K562 (cell line): ENCODE measurements at regions not wholly inside any gene's neighbourhood (a gene's known extent, or its start where the extent isn't known, plus 50 kb on each side); places are given as distances from the start of the nearest gene placed in this dataset.

Source experiments
- ATAC-seq: fragments of 200-7000 bp; cut with Tn5 transposase; 3 replicates; pipeline ENCODE4 v1.9.1; 2020; ENCODE audit warnings: moderate library complexity
- BruUV-seq: library from RNA; stranded (reverse); fragments of 400-500 nt; replicated peaks from 2 replicates; lab custom pipeline; 2021; lab: Mats Ljungman, UMichigan
- CTCF ChIA-PET: fragments of 300-600 bp; formaldehyde crosslinking; extraction: SDS; loops from one replicate; lab custom pipeline; 2021; ENCODE audit warnings: low intra/inter-chr PET ratio; lab: Yijun Ruan, JAX
- POLR2A ChIA-PET: fragments of 300-600, 350-650 bp; sonication (Branson Sonifier 250); formaldehyde crosslinking; extraction: SDS; loops from one replicate; lab custom pipeline; 2021; ENCODE audit warnings: antibody characterized with exemption, inconsistent platforms; lab: Yijun Ruan, JAX
- DNase-seq, 4 experiments: peaks; one replicate each; pipeline versions ENCODE4 v3.0.0 to v3.0.0-alpha.2; 2011 to 2018; ENCODE audit warnings: low spot score in 3 of 4, mixed read lengths in 3 of 4; ENCODE audit errors: extremely low read depth in 1 of 4
- FAIRE-seq: peaks from 2 replicates; lab custom pipeline; 2011; peaks lifted over from hg19 to GRCh38; lab: Jason Lieb, UNC
- H2AFZ ChIP-seq: 2 replicates; pipeline ENCODE4 v1.6.0; 2011; ENCODE audit warnings: low read depth, low read length, control low read depth, inconsistent platforms
- H3K27ac ChIP-seq: fragments of 200-600 bp; 3 replicates; pipeline ENCODE4 v1.8.0; 2011; ENCODE audit warnings: low read depth, mild to moderate bottlenecking, control low read depth, inconsistent platforms, low read length, moderate library complexity, mixed read lengths; ENCODE audit errors: extremely low read depth
- H3K27me3 ChIP-seq, 2 experiments: fragments of 300-600 bp in 1 of 2; 2 replicates in 1 of 2; 3 replicates in 1 of 2; pipeline versions ENCODE4 v1.6.0 to v1.8.0; 2011; ENCODE audit warnings: inconsistent platforms in 2 of 2, low read length in 2 of 2, mild to moderate bottlenecking in 1 of 2, mixed read lengths in 1 of 2, moderate library complexity in 1 of 2; ENCODE audit not compliant: control insufficient read depth in 2 of 2, insufficient read depth in 2 of 2
- H3K36me3 ChIP-seq: fragments of 300-600 bp; 3 replicates; pipeline ENCODE4 v1.8.0; 2011; ENCODE audit warnings: mild to moderate bottlenecking, low read length, inconsistent platforms; ENCODE audit not compliant: control insufficient read depth, insufficient read depth
- H3K4me1 ChIP-seq, 2 experiments: fragments of 200-600 bp in 1 of 2; replicated peaks in 1 of 2; 2 replicates in 1 of 2; 3 replicates in 1 of 2; pipeline versions ENCODE4 v1.5.1 to v1.8.0; 2011; ENCODE audit warnings: inconsistent platforms in 2 of 2, low read length in 2 of 2, mild to moderate bottlenecking in 1 of 2, mixed read lengths in 1 of 2, moderate library complexity in 1 of 2; ENCODE audit not compliant: control insufficient read depth in 2 of 2, insufficient read depth in 2 of 2
- H3K4me2 ChIP-seq: 2 replicates; pipeline ENCODE4 v1.6.1; 2011; ENCODE audit warnings: low read length, control low read depth, inconsistent platforms, mixed read lengths; ENCODE audit not compliant: insufficient read depth
- H3K4me3 ChIP-seq: fragments of 200-600 bp; sonication (generic), shearing (Covaris generic); 2 replicates; pipeline ENCODE4 v1.5.1; 2016; ENCODE audit warnings: control low read depth, inconsistent platforms
- H3K79me2 ChIP-seq: fragments of 200-600 bp; 3 replicates; pipeline ENCODE4 v1.8.0; 2011; ENCODE audit warnings: low read length, inconsistent platforms; ENCODE audit not compliant: control insufficient read depth, insufficient read depth
- H3K9ac ChIP-seq, 2 experiments: 2 replicates each; pipeline versions ENCODE4 v1.6.0 to v1.6.1; 2011; ENCODE audit warnings: low read depth in 2 of 2, low read length in 2 of 2, control low read depth in 1 of 2, inconsistent platforms in 1 of 2, mild to moderate bottlenecking in 1 of 2, mixed read lengths in 1 of 2; ENCODE audit not compliant: insufficient read depth in 1 of 2
- H3K9me1 ChIP-seq: one replicate; pipeline ENCODE4 v1.6.0; 2011; ENCODE audit warnings: inconsistent platforms, mild to moderate bottlenecking, low read length, moderate library complexity; ENCODE audit not compliant: control insufficient read depth, insufficient read depth
- H3K9me3 ChIP-seq: replicated peaks from 2 replicates; pipeline ENCODE4 v1.5.1; 2011; ENCODE audit warnings: low read depth, low read length, inconsistent platforms; ENCODE audit not compliant: control insufficient read depth, insufficient read depth
- H4K20me1 ChIP-seq: replicated peaks from 2 replicates; pipeline ENCODE4 v1.6.1; 2011; ENCODE audit warnings: low read length, inconsistent platforms, mixed read lengths; ENCODE audit not compliant: control insufficient read depth, insufficient read depth
- CBFA2T3 ChIP-seq: fragments of 450-650 bp; IDR thresholded peaks from 2 replicates; pipeline ENCODE4 v1.6.1; 2017
- KLF10 ChIP-seq: fragments of 250-450 bp; sonication (Bioruptor Pico); IDR thresholded peaks from 2 replicates; pipeline ENCODE4 v1.6.1; 2021; ENCODE audit warnings: matching md5 sums
- NCOR1 ChIP-seq: fragments of 450-650 bp; IDR thresholded peaks from 2 replicates; pipeline ENCODE4 v1.6.1; 2016; ENCODE audit warnings: mild to moderate bottlenecking, moderate library complexity
- RUNX1 ChIP-seq: sonication (generic); IDR thresholded peaks from 2 replicates; pipeline ENCODE4 v1.6.1; 2016; ENCODE audit warnings: antibody characterized with exemption, low read depth
- SMARCE1 ChIP-seq: fragments of 450-650 bp; IDR thresholded peaks from 2 replicates; pipeline ENCODE4 v1.7.1; 2016; ENCODE audit warnings: mild to moderate bottlenecking
- TAF9B ChIP-seq: fragments of 450-650 bp; IDR thresholded peaks from 2 replicates; pipeline ENCODE4 v1.6.1; 2018; ENCODE audit warnings: mild to moderate bottlenecking; ENCODE audit not compliant: partially characterized antibody
- ZKSCAN1 ChIP-seq: fragments of 150-350 bp; IDR thresholded peaks from 2 replicates; pipeline ENCODE4 v1.6.1; 2016; ENCODE audit warnings: low read depth, low read length
- ZNF175 ChIP-seq: fragments of 200-800 bp; sonication (Bioruptor generic); IDR thresholded peaks from 2 replicates; pipeline ENCODE4 v1.6.1; 2016; ENCODE audit warnings: low read depth, mild to moderate bottlenecking, missing genetic modification characterization, missing compliant biosample characterization
- WGBS: fragments of 100-300 bp; shearing (Covaris generic); methylation state at CpG from one replicate; pipeline ENCODE4 v1.1.6; 2016; ENCODE audit warnings: low coverage, mixed read lengths; ENCODE audit not compliant: insufficient coverage; ENCODE audit errors: missing lambda C conversion rate; 5-methylcytosine and 5-hydroxymethylcytosine counted together
- in situ Hi-C: fragments of 300-500 bp; cut with MboI; formaldehyde crosslinking; loops from 4 replicates; pipeline ENCODE4 v1.15.0; 2018; ENCODE audit warnings: inconsistent platforms, mixed read lengths
- intact Hi-C: fragments of 100-400 bp; cut with micrococcal nuclease; formaldehyde crosslinking; loops from 2 replicates; pipeline ENCODE4 v1.14.2; 2022
- TF ChIP-seq, protein P1 (sequence below): fragments of 250-450 bp; sonication (Bioruptor Pico); IDR thresholded peaks from 2 replicates; pipeline ENCODE4 v1.4.0; 2020; ENCODE audit warnings: mild to moderate bottlenecking, moderate library complexity
- TF ChIP-seq, protein P2 (sequence below): IDR thresholded peaks from 2 replicates; pipeline ENCODE4 v1.6.1; 2016; ENCODE audit warnings: missing genetic modification characterization, missing compliant biosample characterization

- H3K27me3 ChIP-seq = no peaks in the 10 kb centered on the region
- intact Hi-C loops = no loop called here
- H2AFZ ChIP-seq = no peak overlapping the region
- H3K4me1 ChIP-seq = no peaks in the 10 kb centered on the region
- ATAC-seq (no peak), DNase-seq (peak in 1 of 4 experiments; percentile 9)
- no peak overlapping the region for H3K9ac ChIP-seq
- H3K9me1 ChIP-seq = no peaks in the 10 kb centered on the region
- no peaks in the 10 kb centered on the region for H3K79me2 ChIP-seq
- no peak for TF ChIP-seq ZKSCAN1
- TF ChIP-seq CBFA2T3 = peak; percentile 8; the same call in 1 of the 2 replicates
- TF ChIP-seq, all 486 proteins: peak for 1
- ChIA-PET POLR2A (interaction anchor here (0.6 kb wide), 1 partner anchor 88 kb away, joined by 3 read pairs; no protein-coding TSS in a partner anchor), CTCF (no interaction called here)
- no peaks in the 10 kb centered on the region for H4K20me1 ChIP-seq
- BruUV-seq = no TSS peak
- no peak for FAIRE-seq
- H3K4me2 ChIP-seq = no peak overlapping the region
- no peak overlapping the region for H3K27ac ChIP-seq
- H3K9me3 ChIP-seq = no peaks in the 10 kb centered on the region
- no peaks in the 10 kb centered on the region for H3K36me3 ChIP-seq
- in situ Hi-C loops = no loop called here
- no peak overlapping the region for H3K4me3 ChIP-seq
- 0% methylated on average over 5 of the region's 5 CpGs for WGBS
These were observed 341.2 kb upstream of the WWC1 start for GRCh38 chr5:167950126-167950721.

DNA sequence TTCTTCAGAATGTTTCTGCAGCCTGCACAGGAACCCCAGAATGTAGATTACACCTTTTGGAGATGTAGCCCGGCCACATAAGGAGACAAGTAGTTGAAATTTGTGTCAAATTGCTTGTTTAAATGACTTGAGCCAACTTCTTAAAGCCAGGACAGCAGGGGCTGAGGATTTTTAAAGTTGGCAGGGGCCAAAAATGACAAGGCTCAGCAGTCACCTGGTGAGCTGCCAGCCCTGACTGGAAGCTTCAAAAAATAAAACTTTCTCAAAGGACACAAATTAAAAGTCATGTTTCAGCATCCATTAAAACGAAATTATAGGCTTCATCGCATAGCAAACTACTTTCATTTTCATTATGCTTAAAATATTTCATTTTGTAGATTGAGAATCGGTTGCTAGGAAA is 340.3 kb upstream of the WWC1 start:
- H3K36me3 ChIP-seq = no peaks in the 10 kb centered on the region
- no peak overlapping the region for H3K9ac ChIP-seq
- no peak for FAIRE-seq
- H3K4me1 ChIP-seq = no peaks in the 10 kb centered on the region
- no peaks in the 10 kb centered on the region for H3K9me1 ChIP-seq
- no peak for DNase-seq
- WGBS = 0% methylated on average over 4 of the region's 4 CpGs
- H4K20me1 ChIP-seq = no peaks in the 10 kb centered on the region
- in situ Hi-C loops (no loop called here), intact Hi-C loops (no loop called here)
- no peak overlapping the region for H3K4me3 ChIP-seq
- POLR2A ChIA-PET = no interaction called here
- no peaks in the 10 kb centered on the region for H3K27me3 ChIP-seq
- no peak for ATAC-seq
- H3K27ac ChIP-seq = no peak overlapping the region
- H3K4me2 ChIP-seq = no peak overlapping the region
- H2AFZ ChIP-seq = no peak overlapping the region
- CTCF ChIA-PET = no interaction called here
- H3K79me2 ChIP-seq = no peaks in the 10 kb centered on the region
- no peaks in the 10 kb centered on the region for H3K9me3 ChIP-seq
- BruUV-seq = no TSS peak
- TF ChIP-seq SMARCE1 = no peak
- no peak for TF ChIP-seq ZNF175 (CRISPR knock-in tag)
- no peak for TF ChIP-seq NCOR1
- TF ChIP-seq TAF9B = no peak
- TF ChIP-seq, protein P1, sequence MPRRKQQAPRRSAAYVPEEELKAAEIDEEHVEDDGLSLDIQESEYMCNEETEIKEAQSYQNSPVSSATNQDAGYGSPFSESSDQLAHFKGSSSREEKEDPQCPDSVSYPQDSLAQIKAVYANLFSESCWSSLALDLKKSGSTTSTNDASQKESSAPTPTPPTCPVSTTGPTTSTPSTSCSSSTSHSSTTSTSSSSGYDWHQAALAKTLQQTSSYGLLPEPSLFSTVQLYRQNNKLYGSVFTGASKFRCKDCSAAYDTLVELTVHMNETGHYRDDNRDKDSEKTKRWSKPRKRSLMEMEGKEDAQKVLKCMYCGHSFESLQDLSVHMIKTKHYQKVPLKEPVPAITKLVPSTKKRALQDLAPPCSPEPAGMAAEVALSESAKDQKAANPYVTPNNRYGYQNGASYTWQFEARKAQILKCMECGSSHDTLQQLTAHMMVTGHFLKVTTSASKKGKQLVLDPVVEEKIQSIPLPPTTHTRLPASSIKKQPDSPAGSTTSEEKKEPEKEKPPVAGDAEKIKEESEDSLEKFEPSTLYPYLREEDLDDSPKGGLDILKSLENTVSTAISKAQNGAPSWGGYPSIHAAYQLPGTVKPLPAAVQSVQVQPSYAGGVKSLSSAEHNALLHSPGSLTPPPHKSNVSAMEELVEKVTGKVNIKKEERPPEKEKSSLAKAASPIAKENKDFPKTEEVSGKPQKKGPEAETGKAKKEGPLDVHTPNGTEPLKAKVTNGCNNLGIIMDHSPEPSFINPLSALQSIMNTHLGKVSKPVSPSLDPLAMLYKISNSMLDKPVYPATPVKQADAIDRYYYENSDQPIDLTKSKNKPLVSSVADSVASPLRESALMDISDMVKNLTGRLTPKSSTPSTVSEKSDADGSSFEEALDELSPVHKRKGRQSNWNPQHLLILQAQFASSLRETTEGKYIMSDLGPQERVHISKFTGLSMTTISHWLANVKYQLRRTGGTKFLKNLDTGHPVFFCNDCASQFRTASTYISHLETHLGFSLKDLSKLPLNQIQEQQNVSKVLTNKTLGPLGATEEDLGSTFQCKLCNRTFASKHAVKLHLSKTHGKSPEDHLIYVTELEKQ (CRISPR knock-in tag) = no peak
- no peak for TF ChIP-seq RUNX1
- no peak for TF ChIP-seq KLF10
- TF ChIP-seq, protein P2, sequence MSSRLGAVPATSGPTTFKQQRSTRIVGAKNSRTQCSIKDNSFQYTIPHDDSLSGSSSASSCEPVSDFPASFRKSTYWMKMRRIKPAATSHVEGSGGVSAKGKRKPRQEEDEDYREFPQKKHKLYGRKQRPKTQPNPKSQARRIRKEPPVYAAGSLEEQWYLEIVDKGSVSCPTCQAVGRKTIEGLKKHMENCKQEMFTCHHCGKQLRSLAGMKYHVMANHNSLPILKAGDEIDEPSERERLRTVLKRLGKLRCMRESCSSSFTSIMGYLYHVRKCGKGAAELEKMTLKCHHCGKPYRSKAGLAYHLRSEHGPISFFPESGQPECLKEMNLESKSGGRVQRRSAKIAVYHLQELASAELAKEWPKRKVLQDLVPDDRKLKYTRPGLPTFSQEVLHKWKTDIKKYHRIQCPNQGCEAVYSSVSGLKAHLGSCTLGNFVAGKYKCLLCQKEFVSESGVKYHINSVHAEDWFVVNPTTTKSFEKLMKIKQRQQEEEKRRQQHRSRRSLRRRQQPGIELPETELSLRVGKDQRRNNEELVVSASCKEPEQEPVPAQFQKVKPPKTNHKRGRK (tag) = no peak
